ENCODE measurements at regions not wholly inside any gene's neighbourhood (a gene's known extent, or its start where the extent isn't known, plus 50 kb on each side); places are given as distances from the start of the nearest gene placed in this dataset.

DNA sequence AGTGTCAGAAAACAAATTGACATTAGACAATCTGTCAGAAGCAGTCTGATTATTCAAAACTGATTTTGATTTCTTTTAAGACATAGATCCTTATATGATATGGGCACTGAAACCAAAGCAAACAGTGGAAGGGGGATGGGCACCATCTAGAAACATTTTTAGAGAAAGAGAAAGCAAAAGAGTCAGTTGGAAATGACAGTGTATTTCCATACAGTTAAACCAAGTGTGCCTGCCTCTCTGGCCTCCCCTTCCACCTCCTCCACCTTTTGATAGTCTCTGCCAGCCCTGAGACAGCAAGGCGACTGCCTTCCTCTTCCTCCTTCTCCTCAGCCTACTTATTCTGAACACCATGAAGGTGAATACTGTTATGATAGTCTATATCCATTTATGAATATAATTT, 949.7 kb downstream of the AMY1C start:
- TF ChIP-seq, protein P1, sequence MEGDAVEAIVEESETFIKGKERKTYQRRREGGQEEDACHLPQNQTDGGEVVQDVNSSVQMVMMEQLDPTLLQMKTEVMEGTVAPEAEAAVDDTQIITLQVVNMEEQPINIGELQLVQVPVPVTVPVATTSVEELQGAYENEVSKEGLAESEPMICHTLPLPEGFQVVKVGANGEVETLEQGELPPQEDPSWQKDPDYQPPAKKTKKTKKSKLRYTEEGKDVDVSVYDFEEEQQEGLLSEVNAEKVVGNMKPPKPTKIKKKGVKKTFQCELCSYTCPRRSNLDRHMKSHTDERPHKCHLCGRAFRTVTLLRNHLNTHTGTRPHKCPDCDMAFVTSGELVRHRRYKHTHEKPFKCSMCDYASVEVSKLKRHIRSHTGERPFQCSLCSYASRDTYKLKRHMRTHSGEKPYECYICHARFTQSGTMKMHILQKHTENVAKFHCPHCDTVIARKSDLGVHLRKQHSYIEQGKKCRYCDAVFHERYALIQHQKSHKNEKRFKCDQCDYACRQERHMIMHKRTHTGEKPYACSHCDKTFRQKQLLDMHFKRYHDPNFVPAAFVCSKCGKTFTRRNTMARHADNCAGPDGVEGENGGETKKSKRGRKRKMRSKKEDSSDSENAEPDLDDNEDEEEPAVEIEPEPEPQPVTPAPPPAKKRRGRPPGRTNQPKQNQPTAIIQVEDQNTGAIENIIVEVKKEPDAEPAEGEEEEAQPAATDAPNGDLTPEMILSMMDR (conservative IDR thresholded peaks at IDR 0.05; ENCODE audit: low read length), result no peak
- TF ChIP-seq EZH2phosphoT487 (IDR thresholded peaks at IDR 0.05; ENCODE audit: borderline replicate concordance), result no peak

DNA sequence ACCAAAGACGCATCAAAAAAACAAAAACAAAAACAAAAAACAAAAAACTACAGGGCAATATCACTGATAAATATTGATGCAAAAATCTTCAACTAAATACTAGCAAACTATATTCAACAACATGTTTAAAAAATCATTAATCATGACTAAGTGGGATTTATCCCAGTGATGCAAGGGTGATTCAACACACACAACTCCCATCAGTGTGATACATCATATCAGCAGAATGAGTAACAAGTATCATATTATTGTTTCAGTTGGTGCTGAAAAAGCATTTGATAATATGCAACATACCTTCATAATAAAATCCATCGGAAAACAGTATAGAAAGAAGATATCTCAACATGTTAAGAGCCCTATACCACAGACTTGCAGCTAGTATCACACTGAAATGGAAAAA, 953.0 kb downstream of the AMY1C start:
- H3K9me3 ChIP-seq (ENCODE audit: insufficient read depth, low read depth, low read length), result no peaks in the 10 kb centered on the region
- no peaks in the 10 kb centered on the region for H3K4me1 ChIP-seq (ENCODE audit: insufficient read depth, low read length, poor library complexity, severe bottlenecking)
- H3K9me2 ChIP-seq (replicated peaks; ENCODE audit: low read depth, low read length), result no peaks in the 10 kb centered on the region
- no peak overlapping the region for H3K9ac ChIP-seq (ENCODE audit: low read depth, low read length, poor library complexity, severe bottlenecking)
- no peak overlapping the region for H3K4me3 ChIP-seq (ENCODE audit: low read length, poor library complexity, severe bottlenecking)
- no peaks in the 10 kb centered on the region for H3K27me3 ChIP-seq (ENCODE audit: insufficient read depth, low read length, poor library complexity, severe bottlenecking)
- H3K4me2 ChIP-seq (ENCODE audit: low read depth, low read length, poor library complexity, severe bottlenecking), result no peak overlapping the region
- H3K36me3 ChIP-seq (ENCODE audit: insufficient read depth, low read length), result no peaks in the 10 kb centered on the region
- H4K20me1 ChIP-seq (ENCODE audit: insufficient read depth, low read length, poor library complexity, severe bottlenecking), result no peaks in the 10 kb centered on the region
- TF ChIP-seq, protein P1 (conservative IDR thresholded peaks at IDR 0.05; ENCODE audit: low read length), result no peak
- no peak for TF ChIP-seq EZH2phosphoT487 (IDR thresholded peaks at IDR 0.05; ENCODE audit: borderline replicate concordance)
- H3F3A ChIP-seq (ENCODE audit: low read depth), result no peaks in the 10 kb centered on the region
- H3K79me2 ChIP-seq (ENCODE audit: insufficient read depth, low read length), result no peaks in the 10 kb centered on the region
- H2AFZ ChIP-seq (ENCODE audit: low read length), result no peak overlapping the region

More for the DNA sequence above, 949.7 kb downstream of the AMY1C start:
- Histone ChIP-seq H3K9me2 (replicated peaks; ENCODE audit: low read depth, low read length) (no peaks in the 10 kb centered on the region), H3K36me3 (ENCODE audit: insufficient read depth, low read length) (no peaks in the 10 kb centered on the region), H3K9ac (ENCODE audit: low read depth, low read length, poor library complexity, severe bottlenecking) (no peak overlapping the region), H4K20me1 (ENCODE audit: insufficient read depth, low read length, poor library complexity, severe bottlenecking) (no peaks in the 10 kb centered on the region), H3K4me1 (ENCODE audit: insufficient read depth, low read length, poor library complexity, severe bottlenecking) (no peaks in the 10 kb centered on the region), H3K4me3 (ENCODE audit: low read length, poor library complexity, severe bottlenecking) (no peak overlapping the region), H3F3A (ENCODE audit: low read depth) (no peaks in the 10 kb centered on the region), H2AFZ (ENCODE audit: low read length) (no peak overlapping the region), H3K9me3 (ENCODE audit: insufficient read depth, low read depth, low read length) (no peaks in the 10 kb centered on the region), H3K27me3 (ENCODE audit: insufficient read depth, low read length, poor library complexity, severe bottlenecking) (no peaks in the 10 kb centered on the region), H3K79me2 (ENCODE audit: insufficient read depth, low read length) (no peaks in the 10 kb centered on the region), H3K4me2 (ENCODE audit: low read depth, low read length, poor library complexity, severe bottlenecking) (no peak overlapping the region)

DNA sequence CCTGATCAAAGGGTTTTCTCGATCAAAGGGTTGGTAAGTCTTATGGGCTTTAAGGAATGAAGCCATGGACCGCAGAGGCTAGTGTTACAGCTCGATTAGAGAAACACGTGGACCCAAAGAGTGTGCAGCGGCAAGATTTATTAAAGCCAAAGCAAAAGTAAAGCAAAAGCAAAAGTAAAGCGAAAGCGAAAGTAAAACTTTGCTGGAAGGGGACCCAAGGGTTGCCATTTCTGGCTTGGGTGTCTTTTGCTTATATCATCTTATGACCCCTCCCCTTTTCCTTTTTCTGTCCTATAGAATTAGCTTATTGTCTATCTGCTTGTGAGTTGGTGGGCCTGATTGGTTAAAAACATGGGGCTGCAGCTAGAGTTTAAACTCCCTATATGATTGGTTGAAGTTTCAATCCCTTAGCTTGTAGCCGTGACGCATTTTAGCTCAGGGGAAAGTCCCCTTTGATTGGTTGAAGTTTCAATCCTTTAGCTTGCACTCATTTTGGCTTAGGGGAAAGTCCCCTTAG, 957.0 kb downstream of the AMY1C start:
- Histone ChIP-seq H4K20me1 (ENCODE audit: insufficient read depth, low read length, poor library complexity, severe bottlenecking) (no peaks in the 10 kb centered on the region), H3K4me2 (ENCODE audit: low read depth, low read length, poor library complexity, severe bottlenecking) (peak overlapping the region; percentile 57), H2AFZ (ENCODE audit: low read length) (peak overlapping the region; percentile 95)

More for the DNA sequence above, 957.0 kb downstream of the AMY1C start:
- TF ChIP-seq, protein P1 (conservative IDR thresholded peaks at IDR 0.05; ENCODE audit: low read length), result no peak
- no peak for TF ChIP-seq EZH2phosphoT487 (IDR thresholded peaks at IDR 0.05; ENCODE audit: borderline replicate concordance)
- H3K9ac ChIP-seq (ENCODE audit: low read depth, low read length, poor library complexity, severe bottlenecking), result no peak overlapping the region
- H3K9me3 ChIP-seq (ENCODE audit: insufficient read depth, low read depth, low read length), result no peaks in the 10 kb centered on the region
- peak overlapping the region; percentile 58 for H3K4me3 ChIP-seq (ENCODE audit: low read length, poor library complexity, severe bottlenecking)
- no peaks in the 10 kb centered on the region for H3F3A ChIP-seq (ENCODE audit: low read depth)
- H3K27me3 ChIP-seq (ENCODE audit: insufficient read depth, low read length, poor library complexity, severe bottlenecking), result no peaks in the 10 kb centered on the region
- no peaks in the 10 kb centered on the region for H3K9me2 ChIP-seq (replicated peaks; ENCODE audit: low read depth, low read length)
- H3K79me2 ChIP-seq (ENCODE audit: insufficient read depth, low read length), result no peaks in the 10 kb centered on the region
- H3K4me1 ChIP-seq (ENCODE audit: insufficient read depth, low read length, poor library complexity, severe bottlenecking), result no peaks in the 10 kb centered on the region
- no peaks in the 10 kb centered on the region for H3K36me3 ChIP-seq (ENCODE audit: insufficient read depth, low read length)
